B cell (primary cell): ENCODE measurements at regions not wholly inside any gene's neighbourhood (a gene's known extent, or its start where the extent isn't known, plus 50 kb on each side); places are given as distances from the start of the nearest gene placed in this dataset.

Experiments used
- ATAC-seq: fragments of 200-7000 bp; cut with Tn5 transposase; one replicate; pipeline ENCODE4 v1.10.0; 2021; ENCODE audit warnings: low read depth, mild to moderate bottlenecking, moderate number of reproducible peaks, moderate library complexity
- CTCF ChIA-PET: fragments of 350-600 bp; sonication (Branson Sonifier 250); formaldehyde crosslinking; loops from one replicate; lab custom pipeline; 2021; ENCODE audit warnings: antibody characterized with exemption, inconsistent platforms; lab: Charles Lee
- POLR2A ChIA-PET: fragments of 350-600 bp; sonication (Branson Sonifier 250); formaldehyde crosslinking; loops from one replicate; lab custom pipeline; 2021; ENCODE audit warnings: antibody characterized with exemption; lab: Charles Lee
- DNase-seq: peaks from one replicate; pipeline ENCODE4 v3.0.0; 2013
- H2AFZ ChIP-seq: 2 replicates; pipeline ENCODE4 v1.6.1; 2012; ENCODE audit warnings: mild to moderate bottlenecking, low read depth, low read length; ENCODE audit not compliant: insufficient read depth, poor library complexity, severe bottlenecking
- H3K27ac ChIP-seq, 2 donors: 1 replicate in 1 of 2; 2 replicates in 1 of 2; pipeline ENCODE4 v1.5.1; 2012 to 2013; ENCODE audit warnings: low read length in 2 of 2, mild to moderate bottlenecking in 2 of 2, moderate library complexity in 1 of 2
- H3K27me3 ChIP-seq, 4 experiments: fragments of 200-600 bp in 1 of 4; sonication (generic) in 1 of 4; replicated peaks in 1 of 4; 1 replicate in 2 of 4; 2 replicates in 2 of 4; pipeline versions ENCODE4 v1.6.1 to v1.7.0; 2013 to 2016; ENCODE audit warnings: low read length in 3 of 4, mild to moderate bottlenecking in 2 of 4, mixed read lengths in 1 of 4, moderate library complexity in 1 of 4; ENCODE audit not compliant: insufficient read depth in 4 of 4, control insufficient read depth in 3 of 4; ENCODE audit errors: control extremely low read depth in 1 of 4
- H3K36me3 ChIP-seq, 2 experiments: replicated peaks in 1 of 2; 1 replicate in 1 of 2; 2 replicates in 1 of 2; pipeline versions ENCODE4 v1.6.1 to v1.7.1; 2013; ENCODE audit warnings: low read length in 1 of 2; ENCODE audit not compliant: insufficient read depth in 2 of 2, control insufficient read depth in 1 of 2; ENCODE audit errors: control extremely low read depth in 1 of 2, extremely low read depth in 1 of 2
- H3K4me1 ChIP-seq, 2 donors: fragments of 200-600 bp in 1 of 2; sonication (generic) in 1 of 2; 1 replicate in 1 of 2; 2 replicates in 1 of 2; pipeline versions ENCODE4 v1.5.1 to v1.6.1; 2013 to 2017; ENCODE audit warnings: low read length in 2 of 2; ENCODE audit not compliant: control insufficient read depth in 2 of 2, insufficient read depth in 2 of 2
- H3K4me2 ChIP-seq: replicated peaks from 2 replicates; pipeline ENCODE3; 2012; ENCODE audit warnings: mild to moderate bottlenecking, low read depth, low read length; ENCODE audit not compliant: poor library complexity, severe bottlenecking
- H3K4me3 ChIP-seq, 5 experiments: fragments of 200-600 bp in 1 of 5; sonication (generic) in 1 of 5; 1 replicate in 3 of 5; 2 replicates in 2 of 5; pipeline versions ENCODE4 v1.5.1 to v1.7.0; 2011 to 2016; ENCODE audit warnings: low read length in 4 of 5, mild to moderate bottlenecking in 4 of 5, low read depth in 2 of 5, control low read depth in 1 of 5, moderate library complexity in 1 of 5; ENCODE audit not compliant: insufficient read depth in 1 of 5; ENCODE audit errors: control extremely low read depth in 1 of 5, extremely low read depth in 1 of 5
- H3K79me2 ChIP-seq: fragments of 200-600 bp; sonication (generic); one replicate; pipeline ENCODE4 v1.6.0; 2016; ENCODE audit warnings: low read length; ENCODE audit not compliant: control insufficient read depth, insufficient read depth
- H3K9ac ChIP-seq: fragments of 200-600 bp; sonication (generic); 2 replicates; pipeline ENCODE4 v1.6.1; 2017; ENCODE audit warnings: mild to moderate bottlenecking, low read length, moderate library complexity
- H3K9me3 ChIP-seq, 3 donors: one replicate each; pipeline versions ENCODE4 v1.6.1 to v1.7.1; 2013; ENCODE audit warnings: low read length in 2 of 3; ENCODE audit not compliant: control insufficient read depth in 2 of 3, insufficient read depth in 1 of 3; ENCODE audit errors: control extremely low read depth in 1 of 3
- H4K20me1 ChIP-seq: 2 replicates; pipeline ENCODE4 v1.6.0; 2012; ENCODE audit warnings: mild to moderate bottlenecking, low read length; ENCODE audit not compliant: insufficient read depth, control insufficient read depth, poor library complexity, severe bottlenecking
- H3K27ac Mint-ChIP-seq: one replicate; pipeline ENCODE4 v1.8.0; 2021; ENCODE audit warnings: mixed read lengths
- H3K27me3 Mint-ChIP-seq: one replicate; pipeline ENCODE4 v1.8.0; 2021; ENCODE audit warnings: mixed read lengths
- H3K4me1 Mint-ChIP-seq: one replicate; pipeline ENCODE4 v1.8.0; 2021; ENCODE audit warnings: mixed read lengths
- H3K4me3 Mint-ChIP-seq: one replicate; pipeline ENCODE4 v1.8.0; 2021; ENCODE audit warnings: mixed read lengths
- H3K9me3 Mint-ChIP-seq: one replicate; pipeline ENCODE4 v1.8.0; 2022; ENCODE audit warnings: mixed read lengths; ENCODE audit not compliant: insufficient read depth
- CTCF ChIP-seq: fragments of 200-600 bp; IDR thresholded peaks from one replicate; pipeline ENCODE4 v1.8.0; 2022; ENCODE audit warnings: antibody characterized with exemption, mild to moderate bottlenecking
- EZH2 ChIP-seq: IDR thresholded peaks from 2 replicates; pipeline ENCODE4 v1.6.1; 2012; ENCODE audit warnings: borderline replicate concordance, low read depth, mild to moderate bottlenecking, moderate library complexity, low read length; ENCODE audit not compliant: insufficient read depth, poor library complexity, severe bottlenecking
- WGBS: methylation state at CpG from one replicate; pipeline ENCODE4 v1.1.5; 2013; ENCODE audit warnings: missing lambda C conversion rate; ENCODE audit not compliant: insufficient coverage; 5-methylcytosine and 5-hydroxymethylcytosine counted together
- intact Hi-C: fragments of 100-400 bp; cut with micrococcal nuclease; formaldehyde crosslinking; loops from one replicate; pipeline ENCODE4 v1.10.0; 2022

DNA sequence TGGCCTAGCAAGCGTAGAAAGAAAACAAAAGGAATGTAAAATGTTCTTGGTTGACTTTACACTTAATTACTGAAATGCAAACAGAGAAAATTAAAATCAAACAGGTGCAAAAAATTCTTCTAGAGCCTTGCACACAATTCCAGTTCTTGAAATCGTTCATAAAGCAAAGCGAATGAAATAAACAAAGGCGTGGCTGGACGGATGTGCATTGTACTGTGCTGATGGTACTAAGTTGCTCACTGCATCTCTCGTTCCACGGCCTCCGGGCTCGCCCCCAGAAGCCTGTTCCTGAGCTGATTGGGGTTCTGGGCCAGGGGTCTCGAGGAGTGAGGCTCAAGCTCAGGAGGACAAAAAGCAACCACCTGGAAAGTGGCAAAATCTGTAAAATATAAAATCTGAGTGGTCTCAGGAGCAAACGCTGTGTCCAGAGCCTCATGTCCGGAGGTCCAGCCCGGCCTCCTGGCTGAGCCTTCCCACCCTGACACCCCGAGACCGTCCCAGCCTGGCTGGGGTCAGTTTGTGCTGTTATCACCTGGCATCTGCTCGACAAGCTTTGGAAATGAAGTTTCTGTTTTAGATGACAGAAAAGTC, 71.3 kb downstream of the TTLL2 start:
- no peak overlapping the region for H3K27ac Mint-ChIP-seq

More for the DNA sequence above, 71.3 kb downstream of the TTLL2 start:
- H3K4me3 Mint-ChIP-seq, result no peak overlapping the region
- no peak overlapping the region for H3K4me2 ChIP-seq
- no peak for TF ChIP-seq CTCF
- TF ChIP-seq EZH2, result no peak
- H3K27me3 Mint-ChIP-seq, result no peaks in the 10 kb centered on the region
- H3K27ac ChIP-seq, result no peak overlapping the region
- intact Hi-C loops, result no loop called here
- no peaks in the 10 kb centered on the region for H3K9me3 ChIP-seq
- ChIA-PET POLR2A (no interaction called here), CTCF (no interaction called here)
- H3K9me3 Mint-ChIP-seq, result no peaks in the 10 kb centered on the region
- no peak for ATAC-seq
- 93% methylated on average over 11 of the region's 16 CpGs for WGBS
- H2AFZ ChIP-seq, result no peak overlapping the region
- no peaks in the 10 kb centered on the region for H3K4me1 ChIP-seq
- no peaks in the 10 kb centered on the region for H4K20me1 ChIP-seq
- H3K4me3 ChIP-seq, result no peak overlapping the region
- H3K79me2 ChIP-seq, result no peaks in the 10 kb centered on the region
- no peak overlapping the region for H3K9ac ChIP-seq
- H3K27me3 ChIP-seq, result no peaks in the 10 kb centered on the region
- no peak for DNase-seq
- H3K36me3 ChIP-seq, result no peaks in the 10 kb centered on the region
- no peaks in the 10 kb centered on the region for H3K4me1 Mint-ChIP-seq
